ENCODE measurements at regions not wholly inside any gene's neighbourhood (a gene's known extent, or its start where the extent isn't known, plus 50 kb on each side); places are given as distances from the start of the nearest gene placed in this dataset.

DNA sequence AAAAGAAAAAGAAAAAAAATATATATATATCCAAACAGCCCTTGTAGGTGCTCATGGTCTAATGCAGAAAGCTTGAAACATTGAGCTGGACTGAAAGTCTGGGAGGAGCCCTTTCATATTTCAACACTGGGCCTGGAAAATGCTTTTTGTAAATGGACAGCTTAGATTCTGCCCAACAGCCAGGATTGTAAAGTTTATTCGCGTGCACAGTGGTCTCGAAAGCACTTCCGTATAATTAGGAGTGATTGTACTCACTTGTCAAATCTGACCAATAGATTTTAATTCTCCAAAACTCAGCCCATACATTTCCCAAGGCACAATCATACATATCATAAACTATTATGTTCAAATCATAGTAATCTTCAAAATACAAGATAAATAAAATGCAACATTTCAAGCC lies 260.1 kb downstream of the COL4A1 start:
- CTCF ChIA-PET = no interaction called here
- Mint-ChIP-seq H3K36me3 (ENCODE audit: insufficient read depth, unreplicated experiment) (no peaks in the 10 kb centered on the region), H3K9me3 (ENCODE audit: unreplicated experiment) (no peaks in the 10 kb centered on the region), H3K27me3 (ENCODE audit: insufficient read depth, unreplicated experiment) (no peaks in the 10 kb centered on the region), H3K4me1 (ENCODE audit: insufficient read depth, unreplicated experiment) (peaks cover 5% of the 10 kb centered on the region), H3K4me3 (ENCODE audit: unreplicated experiment) (no peak overlapping the region), H3K27ac (ENCODE audit: low read depth, unreplicated experiment) (no peak overlapping the region)
- TF ChIP-seq, protein P1, sequence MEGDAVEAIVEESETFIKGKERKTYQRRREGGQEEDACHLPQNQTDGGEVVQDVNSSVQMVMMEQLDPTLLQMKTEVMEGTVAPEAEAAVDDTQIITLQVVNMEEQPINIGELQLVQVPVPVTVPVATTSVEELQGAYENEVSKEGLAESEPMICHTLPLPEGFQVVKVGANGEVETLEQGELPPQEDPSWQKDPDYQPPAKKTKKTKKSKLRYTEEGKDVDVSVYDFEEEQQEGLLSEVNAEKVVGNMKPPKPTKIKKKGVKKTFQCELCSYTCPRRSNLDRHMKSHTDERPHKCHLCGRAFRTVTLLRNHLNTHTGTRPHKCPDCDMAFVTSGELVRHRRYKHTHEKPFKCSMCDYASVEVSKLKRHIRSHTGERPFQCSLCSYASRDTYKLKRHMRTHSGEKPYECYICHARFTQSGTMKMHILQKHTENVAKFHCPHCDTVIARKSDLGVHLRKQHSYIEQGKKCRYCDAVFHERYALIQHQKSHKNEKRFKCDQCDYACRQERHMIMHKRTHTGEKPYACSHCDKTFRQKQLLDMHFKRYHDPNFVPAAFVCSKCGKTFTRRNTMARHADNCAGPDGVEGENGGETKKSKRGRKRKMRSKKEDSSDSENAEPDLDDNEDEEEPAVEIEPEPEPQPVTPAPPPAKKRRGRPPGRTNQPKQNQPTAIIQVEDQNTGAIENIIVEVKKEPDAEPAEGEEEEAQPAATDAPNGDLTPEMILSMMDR (IDR thresholded peaks at IDR 0.05; ENCODE audit: unreplicated experiment) = no peak
- no TSS peak for BruUV-seq (replicated peaks)
- intact Hi-C loops (cut with micrococcal nuclease) = no loop called here
- no peak for DNase-seq (ENCODE audit: unreplicated experiment)
- POLR2A ChIA-PET = interaction anchor here (0.6 to 1.0 kb wide), 3 partner anchors 27 to 393 kb away, joined by 3 to 4 read pairs (median 3); no protein-coding TSS in a partner anchor

DNA sequence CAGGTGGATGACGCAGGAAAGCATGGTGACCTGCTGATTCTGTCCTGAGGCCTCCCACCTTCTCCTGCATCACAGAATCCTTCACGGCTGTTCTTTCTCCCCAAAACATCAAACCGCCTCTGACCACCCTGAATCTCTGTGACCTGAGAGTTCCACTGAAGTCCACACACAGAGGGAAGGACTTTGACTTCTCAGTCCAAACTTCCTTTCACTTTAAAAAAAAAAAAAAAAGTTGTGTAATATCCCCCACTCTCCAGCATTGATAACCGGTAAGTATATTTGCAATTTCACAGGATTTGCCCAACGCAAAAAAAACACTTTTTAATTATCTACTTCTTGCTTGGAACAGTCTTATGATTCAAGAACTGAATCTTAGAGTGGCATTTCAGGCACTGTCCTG lies 259.5 kb upstream of the IRS2 start:
- intact Hi-C loops (cut with micrococcal nuclease) = no loop called here
- H3K27me3 Mint-ChIP-seq (ENCODE audit: insufficient read depth, unreplicated experiment) = no peaks in the 10 kb centered on the region
- TF ChIP-seq, protein P1 (IDR thresholded peaks at IDR 0.05; ENCODE audit: unreplicated experiment) = no peak
- peaks cover 5% of the 10 kb centered on the region for H3K4me1 Mint-ChIP-seq (ENCODE audit: insufficient read depth, unreplicated experiment)
- DNase-seq (ENCODE audit: unreplicated experiment) = no peak
- no TSS peak for BruUV-seq (replicated peaks)
- ChIA-PET CTCF (no interaction called here), POLR2A (interaction anchor here (1.0 kb wide), 1 partner anchor 28 kb away, joined by 4 read pairs; no protein-coding TSS in a partner anchor)
- no peaks in the 10 kb centered on the region for H3K36me3 Mint-ChIP-seq (ENCODE audit: insufficient read depth, unreplicated experiment)
- no peak overlapping the region for H3K27ac Mint-ChIP-seq (ENCODE audit: low read depth, unreplicated experiment)
- H3K4me3 Mint-ChIP-seq (ENCODE audit: unreplicated experiment) = no peak overlapping the region
- no peaks in the 10 kb centered on the region for H3K9me3 Mint-ChIP-seq (ENCODE audit: unreplicated experiment)

DNA sequence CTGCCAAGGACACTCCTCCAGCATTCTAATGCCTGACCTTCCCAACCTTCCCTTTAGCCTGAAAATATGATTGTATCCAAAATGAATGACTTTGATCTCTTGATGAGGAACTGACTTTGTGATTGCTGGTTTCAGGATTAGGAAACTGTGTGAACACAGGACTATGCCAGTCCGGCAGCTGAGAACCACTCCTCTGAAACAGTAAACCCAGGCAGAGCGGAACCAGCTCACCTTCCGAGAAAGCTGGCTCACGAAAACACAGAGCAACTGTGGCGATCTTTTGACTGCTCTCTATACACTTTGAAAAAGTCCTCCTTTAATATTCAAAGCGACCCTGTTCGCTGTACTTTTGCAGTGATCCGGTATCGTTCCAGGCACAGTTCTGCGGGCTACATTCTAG lies 258.8 kb upstream of the IRS2 start:
- no TSS peak for BruUV-seq (replicated peaks)
- Mint-ChIP-seq H3K9me3 (ENCODE audit: unreplicated experiment) (no peaks in the 10 kb centered on the region), H3K27me3 (ENCODE audit: insufficient read depth, unreplicated experiment) (no peaks in the 10 kb centered on the region), H3K4me1 (ENCODE audit: insufficient read depth, unreplicated experiment) (peaks cover 5% of the 10 kb centered on the region), H3K36me3 (ENCODE audit: insufficient read depth, unreplicated experiment) (no peaks in the 10 kb centered on the region), H3K4me3 (ENCODE audit: unreplicated experiment) (no peak overlapping the region), H3K27ac (ENCODE audit: low read depth, unreplicated experiment) (no peak overlapping the region)
- intact Hi-C loops (cut with micrococcal nuclease) = no loop called here
- TF ChIP-seq, protein P1 (IDR thresholded peaks at IDR 0.05; ENCODE audit: unreplicated experiment) = no peak
- CTCF ChIA-PET = no interaction called here
- no peak for DNase-seq (ENCODE audit: unreplicated experiment)
- POLR2A ChIA-PET = interaction anchor here (0.6 kb wide), 1 partner anchor 29 kb away, joined by 3 read pairs; no protein-coding TSS in a partner anchor

DNA sequence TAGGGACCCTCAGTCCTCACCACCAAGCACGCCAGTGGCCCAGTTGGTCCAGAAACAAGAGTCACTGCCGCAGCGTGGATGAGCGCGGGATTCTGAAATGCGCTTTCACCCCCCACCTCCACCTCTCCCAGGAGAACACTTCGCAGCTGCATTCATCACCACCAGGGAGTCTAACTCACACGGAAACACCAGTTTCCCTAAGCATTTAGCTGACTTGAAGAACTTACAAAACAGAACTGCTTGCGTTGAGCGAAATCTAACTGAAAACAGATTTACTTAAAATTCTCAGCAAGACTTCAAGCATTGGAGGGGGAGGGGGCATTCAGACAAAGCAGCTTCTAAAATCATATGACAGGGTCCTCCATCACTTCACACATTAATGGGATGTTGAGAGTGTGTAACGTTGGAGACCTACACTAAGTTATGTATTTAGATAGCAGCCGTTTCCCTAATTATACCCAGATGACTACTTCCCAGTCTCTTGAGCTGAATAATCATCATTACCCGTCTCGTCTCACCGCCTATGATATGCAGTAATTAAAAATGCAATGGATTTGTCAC lies 258.2 kb upstream of the IRS2 start:
- Mint-ChIP-seq H3K27ac (ENCODE audit: low read depth, unreplicated experiment) (no peak overlapping the region), H3K9me3 (ENCODE audit: unreplicated experiment) (no peaks in the 10 kb centered on the region), H3K4me3 (ENCODE audit: unreplicated experiment) (no peak overlapping the region), H3K4me1 (ENCODE audit: insufficient read depth, unreplicated experiment) (peaks cover 5% of the 10 kb centered on the region), H3K27me3 (ENCODE audit: insufficient read depth, unreplicated experiment) (no peaks in the 10 kb centered on the region), H3K36me3 (ENCODE audit: insufficient read depth, unreplicated experiment) (no peaks in the 10 kb centered on the region)
- ChIA-PET CTCF (no interaction called here), POLR2A (interaction anchor here (0.6 kb wide), 1 partner anchor 29 kb away, joined by 3 read pairs; no protein-coding TSS in a partner anchor)
- TF ChIP-seq, protein P1 (IDR thresholded peaks at IDR 0.05; ENCODE audit: unreplicated experiment) = no peak
- intact Hi-C loops (cut with micrococcal nuclease) = no loop called here
- no TSS peak for BruUV-seq (replicated peaks)
- no peak for DNase-seq (ENCODE audit: unreplicated experiment)

Measured in MCF 10A (cell line).